ENCODE measurements at regions not wholly inside any gene's neighbourhood (a gene's known extent, or its start where the extent isn't known, plus 50 kb on each side); places are given as distances from the start of the nearest gene placed in this dataset.
"Not testable (repeated sequence)": the region's sequence is repeated elsewhere in the genome, so short reads cannot be mapped to it uniquely, and the experiment has no call there.

DNA sequence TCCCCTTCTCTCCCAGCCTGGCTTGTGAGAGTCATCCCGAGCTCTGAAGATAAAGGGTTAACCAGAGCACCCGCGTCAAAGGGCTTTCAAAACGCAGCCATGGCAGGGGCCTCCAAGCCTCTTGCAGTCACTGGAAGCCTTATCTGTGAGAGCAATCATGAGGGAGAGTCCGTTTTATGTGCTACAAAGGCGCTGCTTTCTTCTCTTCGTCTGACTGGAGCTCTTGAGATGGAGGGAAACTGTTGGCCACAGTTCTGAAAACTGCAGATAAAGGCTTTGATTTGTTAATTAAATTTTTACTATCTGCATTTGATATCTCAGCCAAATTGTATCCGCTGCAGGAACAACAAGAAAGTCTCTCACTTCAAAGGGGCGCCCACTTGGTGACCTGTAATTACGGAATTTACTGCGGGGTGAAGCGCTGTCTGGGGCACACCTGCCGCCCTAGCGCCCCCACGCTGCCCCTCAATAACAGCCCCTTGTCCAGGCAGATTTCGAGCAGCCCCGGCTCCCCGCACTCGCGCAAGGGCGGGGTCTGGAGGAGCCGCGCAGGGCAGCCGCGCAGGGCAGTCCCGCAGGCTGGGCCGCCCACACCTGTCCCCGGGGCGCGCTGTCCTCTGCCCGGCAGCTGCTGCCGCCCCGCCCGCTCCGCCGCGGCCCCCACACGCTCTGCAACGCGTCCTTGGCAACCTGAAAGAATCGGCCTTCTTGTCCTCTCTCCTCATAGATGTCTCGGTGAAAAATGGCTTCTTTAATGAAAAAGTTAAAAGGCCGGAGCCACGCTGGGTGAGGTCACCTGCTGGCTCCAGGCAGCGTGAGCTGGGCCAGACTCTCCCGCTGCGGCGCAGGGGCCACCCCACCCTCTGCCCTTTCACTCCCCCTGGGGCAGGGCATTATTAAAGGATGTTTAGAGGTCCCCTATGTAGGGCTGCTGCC, 217.9 kb downstream of the VAPA start:
- H3K9me3 ChIP-seq (ENCODE audit: low read depth, low read length) = no peaks in the 10 kb centered on the region
- TF ChIP-seq FOXP2 (optimal IDR thresholded peaks at IDR 0.05; ENCODE audit: control extremely low read depth, extremely low read length, insufficient read depth) (no peak), POLR2AphosphoS5 (IDR thresholded peaks at IDR 0.05; ENCODE audit: borderline replicate concordance, low read depth, low read length) (no peak), EZH2 (IDR thresholded peaks at IDR 0.05) (no peak)
- no peak overlapping the region for H3K9ac ChIP-seq (ENCODE audit: insufficient read length)
- no peak overlapping the region for H3K4me3 ChIP-seq
- H3K36me3 ChIP-seq (ENCODE audit: insufficient read depth, low read length) = no peaks in the 10 kb centered on the region
- DNase-seq (ENCODE audit: low read depth, low spot score) = no peak
- no peak overlapping the region for H3K27ac ChIP-seq

GRCh38 chr18:10133516-10133915, 219.7 kb downstream of the VAPA start:
- Histone ChIP-seq H3K9me3 (ENCODE audit: low read depth, low read length) (no peaks in the 10 kb centered on the region), H3K9ac (ENCODE audit: insufficient read length) (no peak overlapping the region), H3K4me3 (0 out of 2 replicates have a peak overlapping the region, but pooled peaks have one; percentile 29), H3K36me3 (ENCODE audit: insufficient read depth, low read length) (no peaks in the 10 kb centered on the region), H3K27ac (peak overlapping the region; percentile 14; the same call in 1 of the 2 replicates)
- DNase-seq (ENCODE audit: low read depth, low spot score) = no peak
- TF ChIP-seq FOXP2 (optimal IDR thresholded peaks at IDR 0.05; ENCODE audit: control extremely low read depth, extremely low read length, insufficient read depth) (no peak), POLR2AphosphoS5 (IDR thresholded peaks at IDR 0.05; ENCODE audit: borderline replicate concordance, low read depth, low read length) (no peak), EZH2 (IDR thresholded peaks at IDR 0.05) (no peak)

DNA sequence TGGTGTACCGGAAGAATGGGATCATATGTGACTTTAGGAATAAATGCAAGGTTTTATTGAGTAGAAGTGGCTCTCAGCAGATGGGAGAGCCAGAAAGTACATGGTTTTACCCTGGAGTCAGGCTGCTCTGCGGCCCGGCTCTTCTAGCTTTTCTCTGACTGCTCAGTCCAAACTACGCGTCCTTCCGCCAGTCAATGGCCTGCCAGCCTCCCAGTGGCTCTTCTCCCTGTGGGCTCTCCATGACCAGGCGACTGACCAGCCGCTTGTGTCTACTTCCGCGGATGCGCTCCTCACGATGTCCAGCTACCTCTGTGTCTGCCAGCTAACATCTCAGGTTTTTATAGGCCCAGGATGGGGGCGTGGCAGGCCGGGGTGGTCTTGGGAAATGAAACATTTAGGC, 220.4 kb downstream of the VAPA start:
- DNase-seq (ENCODE audit: low read depth, low spot score) = no peak
- H3K27ac ChIP-seq = peak overlapping the region; percentile 4; the same call in 1 of the 2 replicates
- H3K9ac ChIP-seq (ENCODE audit: insufficient read length) = no peak overlapping the region
- H3K9me3 ChIP-seq (ENCODE audit: low read depth, low read length) = no peaks in the 10 kb centered on the region
- no peaks in the 10 kb centered on the region for H3K36me3 ChIP-seq (ENCODE audit: insufficient read depth, low read length)
- H3K4me3 ChIP-seq = no peak overlapping the region
- TF ChIP-seq FOXP2 (optimal IDR thresholded peaks at IDR 0.05; ENCODE audit: control extremely low read depth, extremely low read length, insufficient read depth) (no peak), EZH2 (IDR thresholded peaks at IDR 0.05) (no peak), POLR2AphosphoS5 (IDR thresholded peaks at IDR 0.05; ENCODE audit: borderline replicate concordance, low read depth, low read length) (no peak)

DNA sequence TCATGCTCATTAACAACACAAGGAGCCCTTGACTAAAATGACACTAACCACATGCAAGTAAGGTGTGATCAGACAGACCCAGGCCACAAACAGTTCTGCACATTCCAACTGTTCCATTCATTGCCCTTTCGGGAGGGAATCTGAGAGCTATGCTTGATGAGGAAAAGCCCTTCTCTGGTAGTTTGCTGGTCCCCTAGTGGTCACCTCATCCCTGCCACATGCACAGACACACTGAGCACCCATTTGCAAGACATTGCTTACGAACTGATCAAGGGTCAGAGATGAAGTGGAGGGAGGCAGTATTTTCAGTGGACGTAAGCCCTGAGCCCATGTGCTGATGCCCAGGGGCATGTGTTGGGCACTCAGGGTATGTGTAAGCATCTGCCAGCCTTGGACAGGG, 220.9 kb downstream of the VAPA start:
- not testable (repeated sequence) for H3K9ac ChIP-seq (ENCODE audit: insufficient read length); H3K9me3 ChIP-seq (ENCODE audit: low read depth, low read length); H3K4me3 ChIP-seq; H3K36me3 ChIP-seq (ENCODE audit: insufficient read depth, low read length); H3K27ac ChIP-seq; DNase-seq (ENCODE audit: low read depth, low spot score)

- Histone ChIP-seq H3K9me3 (ENCODE audit: low read depth, low read length) (no peaks in the 10 kb centered on the region), H3K27ac (no peak overlapping the region), H3K9ac (ENCODE audit: insufficient read length) (no peak overlapping the region), H3K4me3 (no peak overlapping the region), H3K36me3 (ENCODE audit: insufficient read depth, low read length) (no peaks in the 10 kb centered on the region)
- TF ChIP-seq EZH2 (IDR thresholded peaks at IDR 0.05) (no peak), POLR2AphosphoS5 (IDR thresholded peaks at IDR 0.05; ENCODE audit: borderline replicate concordance, low read depth, low read length) (no peak), FOXP2 (optimal IDR thresholded peaks at IDR 0.05; ENCODE audit: control extremely low read depth, extremely low read length, insufficient read depth) (no peak)
- DNase-seq (ENCODE audit: low read depth, low spot score) = no peak
Observed at GRCh38 chr18:10135302-10135926, 221.6 kb downstream of the VAPA start.

DNA sequence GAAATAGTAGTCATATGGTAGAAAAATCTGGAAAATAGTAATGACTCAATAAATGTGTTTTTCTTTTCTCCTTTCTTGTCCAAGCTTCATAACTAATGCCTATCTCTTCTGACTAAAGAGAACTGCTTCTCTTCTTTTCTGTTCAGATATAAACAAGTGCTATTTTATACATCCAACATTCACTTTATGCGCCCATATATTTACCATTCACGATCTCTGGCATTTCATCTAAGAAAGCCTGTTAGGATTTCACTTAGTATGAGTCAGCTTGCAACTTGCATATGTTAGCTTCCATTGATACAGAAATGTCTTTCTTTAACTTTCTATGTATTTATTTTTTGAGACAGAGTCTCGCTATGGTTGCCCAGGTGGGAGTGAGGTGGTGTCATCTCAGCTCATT, 224.9 kb downstream of the VAPA start:
- H3K4me3 ChIP-seq = no peak overlapping the region
- no peaks in the 10 kb centered on the region for H3K9me3 ChIP-seq (ENCODE audit: low read depth, low read length)
- no peak overlapping the region for H3K27ac ChIP-seq
- no peaks in the 10 kb centered on the region for H3K36me3 ChIP-seq (ENCODE audit: insufficient read depth, low read length)
- no peak for DNase-seq (ENCODE audit: low read depth, low spot score)
- no peak overlapping the region for H3K9ac ChIP-seq (ENCODE audit: insufficient read length)
- TF ChIP-seq FOXP2 (optimal IDR thresholded peaks at IDR 0.05; ENCODE audit: control extremely low read depth, extremely low read length, insufficient read depth) = no peak
- TF ChIP-seq EZH2 (IDR thresholded peaks at IDR 0.05) = no peak

DNA sequence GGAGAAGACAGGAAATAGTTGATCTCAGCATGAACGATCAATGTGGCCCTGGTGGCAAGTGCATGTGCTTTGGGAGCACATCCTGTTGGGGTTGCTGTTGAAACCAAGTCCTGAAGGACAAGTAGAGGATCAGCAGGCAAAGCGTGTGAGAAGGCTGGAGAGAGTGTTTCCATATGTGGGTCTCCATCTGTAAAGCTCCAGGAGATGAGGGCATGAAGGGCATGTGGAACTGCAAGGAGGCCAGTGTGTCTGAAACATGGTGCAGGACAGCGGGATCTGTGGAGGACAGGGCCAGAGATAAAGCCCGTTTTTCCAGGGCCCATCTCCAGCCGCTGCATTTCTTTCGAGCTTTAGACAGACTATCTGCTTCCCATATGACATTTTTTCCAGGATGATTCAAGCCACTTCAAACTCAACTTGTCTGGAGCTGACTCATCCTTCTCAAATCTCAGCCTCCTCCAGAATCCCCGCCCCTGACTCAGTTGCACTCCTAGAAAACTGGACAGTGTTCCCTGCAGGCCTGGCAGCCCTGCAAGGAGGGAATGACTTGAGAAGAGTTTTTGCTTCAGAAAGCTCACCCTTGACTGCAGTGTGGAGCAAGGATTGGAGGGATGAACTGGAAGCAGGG, 226.1 kb downstream of the VAPA start:
- Histone ChIP-seq H3K9me3 (ENCODE audit: low read depth, low read length) (no peaks in the 10 kb centered on the region), H3K27ac (no peak overlapping the region), H3K9ac (ENCODE audit: insufficient read length) (no peak overlapping the region), H3K4me3 (no peak overlapping the region), H3K36me3 (ENCODE audit: insufficient read depth, low read length) (no peaks in the 10 kb centered on the region)
- TF ChIP-seq FOXP2 (optimal IDR thresholded peaks at IDR 0.05; ENCODE audit: control extremely low read depth, extremely low read length, insufficient read depth) (no peak), EZH2 (IDR thresholded peaks at IDR 0.05) (no peak), POLR2AphosphoS5 (IDR thresholded peaks at IDR 0.05; ENCODE audit: borderline replicate concordance, low read depth, low read length) (no peak)
- no peak for DNase-seq (ENCODE audit: low read depth, low spot score)

- no peaks in the 10 kb centered on the region for H3K9me3 ChIP-seq (ENCODE audit: low read depth, low read length)
- no peak overlapping the region for H3K4me3 ChIP-seq
- no peak overlapping the region for H3K27ac ChIP-seq
- no peak overlapping the region for H3K9ac ChIP-seq (ENCODE audit: insufficient read length)
- DNase-seq (ENCODE audit: low read depth, low spot score) = no peak
- H3K36me3 ChIP-seq (ENCODE audit: insufficient read depth, low read length) = no peaks in the 10 kb centered on the region
- no peak for TF ChIP-seq POLR2AphosphoS5 (IDR thresholded peaks at IDR 0.05; ENCODE audit: borderline replicate concordance, low read depth, low read length)
- no peak for TF ChIP-seq EZH2 (IDR thresholded peaks at IDR 0.05)
- TF ChIP-seq FOXP2 (optimal IDR thresholded peaks at IDR 0.05; ENCODE audit: control extremely low read depth, extremely low read length, insufficient read depth) = no peak
Observed at GRCh38 chr18:10140461-10141282, 226.9 kb downstream of the VAPA start.
